ENCODE measurements at regions not wholly inside any gene's neighbourhood (a gene's known extent, or its start where the extent isn't known, plus 50 kb on each side); places are given as distances from the start of the nearest gene placed in this dataset.

DNA sequence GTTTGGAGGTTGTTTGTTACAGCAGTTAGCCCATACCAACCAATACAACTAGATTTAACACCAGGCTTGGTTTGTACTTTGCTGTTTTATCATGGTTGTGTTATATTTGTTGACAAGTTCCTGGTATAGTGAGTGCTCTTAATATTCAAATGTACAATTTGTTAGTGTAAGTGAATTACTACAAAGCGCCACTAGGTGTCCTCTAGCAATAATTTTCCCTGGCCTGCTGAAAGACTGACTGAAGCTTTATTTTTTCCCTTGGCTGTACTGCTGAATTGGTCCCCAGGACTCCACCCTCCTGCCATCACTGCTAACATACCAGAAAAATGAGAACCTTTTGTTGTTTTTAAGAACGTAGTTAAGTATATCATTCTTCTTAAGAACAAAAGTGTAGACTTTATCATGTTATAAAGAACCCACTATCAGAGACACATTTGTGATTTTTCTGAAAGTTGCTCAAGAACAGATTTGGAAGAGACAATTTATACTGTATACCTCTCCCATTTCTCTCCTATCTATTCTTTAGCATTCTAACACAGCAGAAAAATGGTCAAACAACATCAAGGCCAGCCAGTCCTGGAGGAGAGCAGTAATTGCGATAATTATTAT is 75.3 kb upstream of the FAR2 start:
- no peak for DNase-seq (ENCODE audit: low spot score)
- TF ChIP-seq CTCF (IDR thresholded peaks at IDR 0.05) = no peak
- Histone ChIP-seq H3K4me3 (no peak overlapping the region), H3K27ac (no peak overlapping the region)

DNA sequence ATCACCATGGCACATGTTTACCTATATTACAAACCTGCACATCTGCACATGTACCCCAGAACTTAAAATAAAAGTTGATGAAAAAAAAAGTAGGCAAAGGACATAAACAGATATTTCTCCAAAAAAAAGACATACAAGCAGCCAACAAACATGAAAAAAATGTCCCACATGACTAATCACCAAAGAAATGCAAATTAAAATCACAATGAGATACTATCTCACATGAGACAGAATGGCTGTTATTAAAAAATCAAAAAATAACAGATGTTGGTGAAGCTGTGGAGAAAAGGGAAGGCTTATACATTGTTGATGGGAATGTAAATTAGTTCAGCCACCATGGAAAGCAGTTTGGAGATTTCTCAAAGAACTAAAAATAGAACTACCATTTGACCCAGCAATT is 68.0 kb upstream of the FAR2 start:
- Histone ChIP-seq H3K4me3 (no peak overlapping the region), H3K27ac (no peak overlapping the region)
- no peak for DNase-seq (ENCODE audit: low spot score)
- no peak for TF ChIP-seq CTCF (IDR thresholded peaks at IDR 0.05)

GRCh38 chr12:29082522-29082921 is 66.6 kb upstream of the FAR2 start:
- Histone ChIP-seq H3K4me3 (no peak overlapping the region), H3K27ac (no peak overlapping the region)
- no peak for DNase-seq (ENCODE audit: low spot score)
- no peak for TF ChIP-seq CTCF (IDR thresholded peaks at IDR 0.05)

- no peak for TF ChIP-seq CTCF (IDR thresholded peaks at IDR 0.05)
- no peak overlapping the region for H3K27ac ChIP-seq
- H3K4me3 ChIP-seq = no peak overlapping the region
- DNase-seq (ENCODE audit: low spot score) = no peak
These were observed 62.5 kb upstream of the FAR2 start for GRCh38 chr12:29086325-29087271.

- Histone ChIP-seq H3K4me3 (no peak overlapping the region), H3K27ac (no peak overlapping the region)
- DNase-seq (ENCODE audit: low spot score) = no peak
- TF ChIP-seq CTCF (IDR thresholded peaks at IDR 0.05) = no peak
These were observed 60.4 kb upstream of the FAR2 start for GRCh38 chr12:29088611-29089219.
